ENCODE measurements at regions not wholly inside any gene's neighbourhood (a gene's known extent, or its start where the extent isn't known, plus 50 kb on each side); places are given as distances from the start of the nearest gene placed in this dataset.

GRCh38 chr9:738209-738915 lies 103.1 kb upstream of the DMRT1 start:
- CTCF ChIA-PET: interaction anchor here (0.9 to 3.9 kb wide), 7 partner anchors 12 to 41 kb away, joined by 3 to 17 read pairs (median 3); no protein-coding TSS in a partner anchor
- H3K4me3 ChIP-seq (ENCODE audit: low read depth, low read length): no peak overlapping the region
- peak; percentile 90 for DNase-seq (ENCODE audit: low read depth, low spot score)
- POLR2A ChIA-PET: interaction anchor here (0.7 to 2.0 kb wide), 7 partner anchors 11 to 54 kb away, joined by 3 to 9 read pairs (median 5); no protein-coding TSS in a partner anchor
- no peak for TF ChIP-seq CTCF (IDR thresholded peaks at IDR 0.05; ENCODE audit: insufficient read depth, low read length, missing control alignments)

GRCh38 chr9:739362-739761 lies 102.1 kb upstream of the DMRT1 start:
- no peak for TF ChIP-seq CTCF (IDR thresholded peaks at IDR 0.05; ENCODE audit: insufficient read depth, low read length, missing control alignments)
- no peak for DNase-seq (ENCODE audit: low read depth, low spot score)
- ChIA-PET POLR2A (no interaction called here), CTCF (interaction anchor here (0.9 to 3.9 kb wide), 4 partner anchors 12 to 35 kb away, joined by 3 to 17 read pairs (median 4); no protein-coding TSS in a partner anchor)
- no peak overlapping the region for H3K4me3 ChIP-seq (ENCODE audit: low read depth, low read length)

GRCh38 chr9:740221-740620 lies 101.3 kb upstream of the DMRT1 start:
- POLR2A ChIA-PET: no interaction called here
- no peak for TF ChIP-seq CTCF (IDR thresholded peaks at IDR 0.05; ENCODE audit: insufficient read depth, low read length, missing control alignments)
- CTCF ChIA-PET: interaction anchor here (1.0 to 3.9 kb wide), 3 partner anchors 11 to 47 kb away, joined by 4 to 17 read pairs (median 5); no protein-coding TSS in a partner anchor
- no peak for DNase-seq (ENCODE audit: low read depth, low spot score)
- no peak overlapping the region for H3K4me3 ChIP-seq (ENCODE audit: low read depth, low read length)

GRCh38 chr9:742104-742503 lies 99.4 kb upstream of the DMRT1 start:
- TF ChIP-seq CTCF (IDR thresholded peaks at IDR 0.05; ENCODE audit: insufficient read depth, low read length, missing control alignments): no peak
- no peak overlapping the region for H3K4me3 ChIP-seq (ENCODE audit: low read depth, low read length)
- DNase-seq (ENCODE audit: low read depth, low spot score): no peak
- ChIA-PET POLR2A (no interaction called here), CTCF (no interaction called here)

- no peak for TF ChIP-seq CTCF (IDR thresholded peaks at IDR 0.05; ENCODE audit: insufficient read depth, low read length, missing control alignments)
- DNase-seq (ENCODE audit: low read depth, low spot score): no peak
- H3K4me3 ChIP-seq (ENCODE audit: low read depth, low read length): no peak overlapping the region
- CTCF ChIA-PET: no interaction called here
- POLR2A ChIA-PET: no interaction called here
These were observed 98.4 kb upstream of the DMRT1 start for GRCh38 chr9:742914-743589.

- TF ChIP-seq CTCF (IDR thresholded peaks at IDR 0.05; ENCODE audit: insufficient read depth, low read length, missing control alignments): no peak
- POLR2A ChIA-PET: no interaction called here
- H3K4me3 ChIP-seq (ENCODE audit: low read depth, low read length): no peak overlapping the region
- DNase-seq (ENCODE audit: low read depth, low spot score): no peak
- CTCF ChIA-PET: interaction anchor here (0.9 to 1.0 kb wide), 2 partner anchors 9 to 131 kb away, joined by 3 read pairs; no protein-coding TSS in a partner anchor
These were observed 97.3 kb upstream of the DMRT1 start for GRCh38 chr9:744046-744712.
